ENCODE measurements at regions not wholly inside any gene's neighbourhood (a gene's known extent, or its start where the extent isn't known, plus 50 kb on each side); places are given as distances from the start of the nearest gene placed in this dataset.

GRCh38 chr10:10363217-10363616 is 654.5 kb upstream of the CELF2 start:
- TF ChIP-seq POLR2A (IDR thresholded peaks at IDR 0.05), result no peak
- no peak for TF ChIP-seq CTCF (IDR thresholded peaks at IDR 0.05)

Data from thyroid gland (tissue), 4 donors.